Activated CD4-positive, alpha-beta T cell treated with anti-CD3 and anti-CD28 coated beads, Interleukin-2, amount 50 U/mL, for 24 hours (primary cell): ENCODE measurements at regions not wholly inside any gene's neighbourhood (a gene's known extent, or its start where the extent isn't known, plus 50 kb on each side); places are given as distances from the start of the nearest gene placed in this dataset.

Source experiments
- DNase-seq, 2 donors: peaks; one replicate each; pipeline ENCODE4 v3.0.0-alpha.2; 2020; ENCODE audit warnings: low read depth in 1 of 2, low spot score in 1 of 2

- DNase-seq, result no peak
These were observed 392.9 kb upstream of the WWC1 start for GRCh38 chr5:167898361-167899042.

DNA sequence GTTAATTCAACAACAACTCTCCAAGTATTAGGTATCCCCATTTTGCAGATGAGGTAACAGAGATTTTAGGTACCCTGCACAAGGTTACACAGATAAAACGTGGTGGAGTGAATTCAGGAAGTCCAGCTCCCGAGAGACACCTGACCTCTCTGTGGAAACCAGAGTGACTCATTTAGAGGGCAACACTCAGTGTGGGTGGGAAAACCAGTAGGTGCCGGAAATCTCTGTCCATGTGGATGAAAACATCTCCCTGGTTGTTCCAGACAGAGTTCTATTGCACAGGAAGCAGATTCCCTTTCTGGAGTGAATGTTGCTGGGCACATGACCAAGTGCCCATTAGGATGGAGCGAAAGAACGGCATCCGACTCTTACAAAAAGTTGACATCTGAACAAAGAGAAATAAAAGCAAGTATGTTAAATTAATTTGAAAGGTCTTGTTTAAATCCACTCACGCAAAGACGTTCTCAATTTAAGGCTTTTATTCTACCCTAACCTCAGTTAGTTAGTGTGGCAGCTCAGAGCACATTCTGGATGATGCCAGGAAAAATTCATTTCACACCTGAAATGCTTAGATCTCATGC is 391.9 kb upstream of the WWC1 start:
- no peak for DNase-seq

DNA sequence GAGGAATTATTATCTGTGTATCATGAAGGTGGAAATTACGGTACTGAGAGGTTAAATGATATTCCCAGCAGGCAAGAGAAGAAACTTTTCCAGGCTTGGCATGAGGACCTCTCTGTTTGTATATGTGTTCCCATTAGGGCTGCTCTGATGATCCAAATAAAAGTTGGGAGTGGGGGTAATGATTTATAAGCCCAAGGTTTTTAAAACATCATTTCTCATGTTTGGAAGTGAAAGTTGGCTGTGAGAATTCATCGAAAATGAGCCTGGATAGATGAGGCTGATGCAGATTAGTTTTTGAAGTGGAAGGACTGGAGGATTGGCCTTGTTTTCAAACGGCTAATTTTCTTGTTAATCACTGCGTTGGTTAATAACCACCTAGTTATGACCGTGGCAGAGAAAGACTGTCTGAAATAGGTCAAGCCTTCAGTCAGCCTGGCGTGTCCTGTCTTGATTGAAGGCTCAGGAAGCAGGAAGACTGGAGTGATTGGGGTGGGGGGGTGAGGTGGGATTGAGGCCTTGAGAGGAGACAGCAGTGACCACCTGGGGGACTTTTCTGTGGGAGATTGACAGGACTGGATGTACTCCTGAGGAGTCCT is 391.0 kb upstream of the WWC1 start:
- DNase-seq, result no peak

DNA sequence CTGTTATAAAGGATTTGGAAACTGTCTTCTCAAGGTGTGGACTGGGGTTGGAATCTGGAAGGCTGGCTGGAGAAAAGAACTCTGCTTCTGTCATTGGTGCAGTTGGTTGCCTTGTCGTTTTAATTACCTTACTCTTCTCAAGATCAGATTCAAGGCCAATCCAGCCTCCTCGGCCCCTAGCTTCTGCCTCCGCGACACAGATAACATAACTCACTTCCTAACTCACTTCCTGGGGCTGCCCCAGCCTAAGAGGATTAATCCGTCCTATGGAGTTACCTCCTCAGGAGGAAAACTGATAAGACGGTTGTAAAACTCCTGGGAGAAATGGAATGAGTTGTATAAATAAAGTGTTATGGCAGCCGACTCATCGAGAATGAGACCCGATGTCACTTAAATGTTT is 389.1 kb upstream of the WWC1 start:
- DNase-seq, result no peak

DNA sequence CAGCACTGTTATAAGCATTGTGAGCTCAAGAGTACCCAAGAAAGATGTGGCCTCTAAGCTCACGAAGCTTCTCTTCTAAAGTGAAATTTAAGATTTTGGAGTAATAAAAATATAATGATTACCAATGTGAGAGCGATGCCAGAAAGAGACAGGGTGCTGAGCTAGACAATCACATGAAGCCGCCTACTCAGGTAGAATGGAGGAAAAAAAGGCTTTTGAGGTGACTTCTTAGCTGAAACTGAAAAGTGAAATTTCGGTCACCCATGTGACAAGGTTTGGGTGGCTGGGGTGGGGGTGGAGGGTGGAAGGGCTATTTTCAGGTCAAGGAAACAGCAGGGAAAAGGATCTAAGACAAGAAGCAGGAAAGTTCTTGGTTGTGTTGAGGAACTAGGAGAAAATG is 388.2 kb upstream of the WWC1 start:
- DNase-seq, result no peak

GRCh38 chr5:167903659-167904058 is 387.8 kb upstream of the WWC1 start:
- DNase-seq, result no peak

GRCh38 chr5:167905919-167906853 is 385.3 kb upstream of the WWC1 start:
- no peak for DNase-seq

DNA sequence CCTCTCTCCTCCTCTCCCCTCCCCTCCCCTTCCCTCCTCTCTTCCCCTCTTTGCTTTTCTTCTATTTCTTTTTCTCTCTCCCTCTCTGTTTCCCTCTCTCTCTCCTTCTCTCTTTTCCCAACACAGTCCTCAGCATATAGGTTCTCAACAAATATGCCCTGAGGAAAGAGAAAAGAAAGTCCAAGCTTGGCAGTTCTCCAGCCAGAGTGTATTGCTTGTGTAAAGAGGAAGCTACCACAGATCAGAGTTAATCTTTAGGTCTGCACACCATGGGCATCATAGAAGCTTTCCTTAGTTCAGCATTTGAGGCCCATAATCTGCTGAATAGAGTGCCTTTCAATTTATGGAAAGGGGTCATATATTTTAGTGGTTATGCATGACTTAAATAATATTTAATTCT is 382.8 kb upstream of the WWC1 start:
- DNase-seq, result no peak

GRCh38 chr5:167912941-167913665 is 378.3 kb upstream of the WWC1 start:
- DNase-seq, result no peak

GRCh38 chr5:167915237-167915636 is 376.2 kb upstream of the WWC1 start:
- DNase-seq, result no peak

DNA sequence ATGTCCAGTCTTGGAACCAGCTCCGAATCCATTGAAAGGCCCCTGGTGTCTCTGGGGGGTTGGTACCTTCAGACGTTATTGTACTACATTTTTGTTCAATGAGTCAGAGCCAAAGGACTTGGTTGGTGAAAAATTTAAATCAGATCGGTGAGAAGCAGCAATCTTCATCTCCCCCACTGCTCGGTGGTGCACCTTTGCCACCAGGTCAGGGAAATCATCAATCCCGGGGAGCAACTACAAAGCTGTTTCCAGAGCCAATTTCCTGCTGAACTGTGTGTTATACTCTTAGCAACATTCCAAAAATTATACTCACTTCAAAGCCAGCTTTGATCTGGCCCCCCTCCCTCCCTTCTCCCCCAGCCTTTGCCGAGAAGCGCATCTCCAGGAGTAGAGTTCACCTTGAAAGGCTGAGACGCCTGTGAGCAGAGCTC is 375.2 kb upstream of the WWC1 start:
- DNase-seq, result no peak

DNA sequence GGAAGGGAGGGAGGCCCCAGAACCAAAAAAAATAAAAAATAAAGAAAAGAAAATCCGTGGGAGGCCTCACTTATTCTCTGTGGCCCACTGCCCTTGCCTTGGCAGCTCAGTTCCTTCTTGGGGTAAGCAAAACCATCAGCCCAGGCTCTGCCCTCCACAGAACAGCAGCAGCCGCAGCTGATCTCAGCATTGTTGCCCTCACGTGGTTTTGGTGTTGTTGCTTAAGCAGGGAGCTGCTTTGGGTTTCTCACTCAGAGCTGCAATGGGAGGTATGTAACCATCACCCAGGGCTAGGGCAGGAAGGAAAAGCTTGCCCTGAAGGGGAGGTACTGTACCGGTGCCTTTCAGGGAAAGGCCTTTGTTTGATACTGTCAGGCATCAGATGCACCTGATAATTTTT is 374.7 kb upstream of the WWC1 start:
- DNase-seq, result no peak

DNA sequence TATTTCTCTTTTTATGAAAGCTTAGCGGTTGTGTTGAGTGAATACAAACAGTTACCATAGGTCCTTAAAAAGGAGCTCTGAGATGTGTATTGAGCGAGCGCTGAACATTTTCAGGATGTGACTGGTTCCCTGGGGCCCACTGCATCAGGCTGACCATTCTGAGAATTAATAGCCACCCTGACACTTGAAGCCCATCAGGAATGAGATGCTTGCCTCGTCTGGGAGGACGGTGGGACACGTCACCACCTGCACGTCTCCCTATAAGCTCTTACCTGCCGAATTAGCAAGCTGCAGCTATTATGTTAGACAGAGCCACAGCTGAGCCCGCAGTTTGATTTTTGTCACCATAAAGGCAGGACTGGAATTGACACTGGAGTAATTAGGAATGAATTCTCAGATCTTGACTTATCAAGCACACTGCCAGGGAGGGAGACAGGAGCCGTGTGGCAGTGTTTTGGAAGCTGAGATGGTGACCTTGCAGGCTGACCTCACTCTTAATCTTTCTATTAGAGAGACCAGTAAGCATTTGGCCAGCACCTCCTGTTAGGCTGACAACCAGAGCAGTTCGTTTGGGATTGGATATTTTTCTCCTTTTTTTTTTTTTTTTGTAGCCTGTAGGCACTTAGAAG is 373.1 kb upstream of the WWC1 start:
- no peak for DNase-seq

DNA sequence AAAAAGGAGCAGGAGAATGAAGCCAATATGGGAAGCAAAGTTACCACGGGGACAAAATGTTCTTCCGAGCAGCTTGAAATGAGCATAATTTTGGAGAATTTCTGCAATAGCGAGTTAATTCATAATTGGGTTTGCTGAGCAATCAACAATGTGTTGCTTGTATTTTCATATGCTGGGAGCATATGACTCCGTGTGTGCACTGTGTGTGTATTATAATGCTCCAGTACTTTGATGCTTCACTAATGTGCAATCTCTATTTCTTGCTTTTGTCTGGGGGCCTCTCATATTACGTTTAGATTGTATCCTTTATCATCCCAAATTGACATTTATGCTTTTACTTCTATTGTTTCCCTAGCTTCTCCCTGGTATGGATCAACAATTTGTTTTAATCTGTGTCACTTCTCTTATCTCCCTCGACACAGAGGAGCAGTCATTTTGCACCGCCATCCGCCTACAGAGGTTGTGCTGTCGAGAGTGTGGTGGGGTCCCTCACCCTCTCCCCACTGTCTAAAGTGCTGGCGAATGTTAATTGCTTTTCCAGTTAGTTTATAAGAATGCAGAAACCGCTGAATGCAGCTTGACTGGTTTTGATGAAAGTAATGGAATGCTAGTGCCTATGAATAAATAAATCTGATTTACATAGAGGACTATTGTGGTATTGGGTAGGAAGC is 372.5 kb upstream of the WWC1 start:
- no peak for DNase-seq

GRCh38 chr5:167920589-167920988 is 370.9 kb upstream of the WWC1 start:
- DNase-seq, result no peak

DNA sequence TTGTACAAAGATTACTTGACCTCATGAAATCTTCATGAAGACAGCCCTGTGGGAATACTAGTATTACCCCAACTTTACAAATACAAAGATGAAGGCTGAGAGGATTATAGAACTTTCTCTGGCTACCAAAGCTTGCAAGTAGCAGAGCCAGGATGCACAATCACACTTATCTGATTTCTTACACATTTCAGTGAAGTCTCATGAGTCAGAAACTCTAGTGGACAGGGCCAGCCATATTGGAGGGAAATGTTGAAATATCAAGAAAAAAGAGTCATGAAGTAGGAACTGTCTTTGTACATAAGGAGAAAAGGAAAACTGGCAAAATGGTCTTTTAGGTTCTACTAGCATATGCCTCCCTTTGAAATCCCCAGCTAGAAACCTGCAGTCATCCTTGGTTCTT is 369.6 kb upstream of the WWC1 start:
- no peak for DNase-seq

DNA sequence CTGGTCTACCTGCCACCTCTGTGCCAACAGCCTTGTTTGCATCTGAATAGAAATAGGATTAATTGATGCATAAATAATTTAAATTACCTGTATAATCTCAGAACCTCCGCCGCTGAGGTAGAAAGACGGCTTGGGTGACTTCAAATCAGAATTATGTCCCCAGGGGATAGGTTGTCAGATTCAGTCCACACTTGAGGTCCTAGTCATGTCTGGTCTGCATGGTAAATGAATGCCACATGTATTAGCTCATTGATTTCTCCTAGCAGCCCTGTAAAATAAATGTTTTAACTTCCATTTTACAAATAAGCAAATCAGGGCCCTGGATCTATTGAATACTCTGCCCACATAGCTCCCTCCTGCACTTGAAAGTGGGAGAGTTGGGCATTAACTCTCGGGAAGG is 368.0 kb upstream of the WWC1 start:
- DNase-seq, result no peak

- no peak for DNase-seq
These were observed 361.6 kb upstream of the WWC1 start for GRCh38 chr5:167929841-167930240.

DNA sequence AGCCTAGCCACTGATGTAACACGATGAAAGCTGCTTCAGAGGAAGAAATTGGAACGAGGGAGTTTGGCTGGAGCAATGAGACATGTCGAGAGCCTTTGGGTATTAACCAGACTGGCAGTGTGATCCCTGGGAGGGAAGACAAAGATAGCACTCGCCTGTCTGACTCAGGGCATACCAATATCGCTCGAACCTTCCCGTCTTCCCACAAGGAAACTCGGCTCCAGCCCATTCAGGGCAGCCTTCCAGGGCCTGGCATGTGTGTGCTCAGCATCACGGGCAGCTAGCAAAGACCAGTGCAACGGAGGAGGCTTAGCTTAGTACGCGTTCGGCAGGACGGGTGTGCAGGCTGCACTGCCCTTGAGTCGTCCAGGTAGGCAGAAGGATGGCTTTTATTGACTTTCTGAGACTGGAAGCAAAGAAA is 356.9 kb upstream of the WWC1 start:
- no peak for DNase-seq

DNA sequence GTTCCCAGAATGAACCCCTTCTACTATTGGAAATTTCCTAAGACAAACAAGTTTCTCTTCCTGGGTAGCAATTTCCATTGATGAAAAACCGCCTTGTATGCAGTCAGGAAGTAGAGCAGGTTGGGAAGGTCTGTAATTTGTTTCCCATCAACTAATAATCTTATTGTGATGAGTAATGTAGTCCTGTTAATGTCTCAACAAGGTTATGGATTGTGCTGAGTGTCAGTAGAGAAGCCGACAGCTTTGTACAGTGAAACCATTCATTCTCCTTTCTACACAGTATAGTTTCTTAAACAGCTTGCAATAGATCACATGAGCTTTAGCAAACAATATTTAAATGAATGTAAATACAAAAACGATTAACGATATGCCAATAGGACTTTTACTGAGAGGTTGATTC is 355.4 kb upstream of the WWC1 start:
- no peak for DNase-seq
